HG03469 (cell line): ENCODE measurements at regions not wholly inside any gene's neighbourhood (a gene's known extent, or its start where the extent isn't known, plus 50 kb on each side); places are given as distances from the start of the nearest gene placed in this dataset.
"Not testable (repeated sequence)": the region's sequence is repeated elsewhere in the genome, so short reads cannot be mapped to it uniquely, and the experiment has no call there.

Experiments used
- ATAC-seq: cut with Tn5 transposase; IDR thresholded peaks from one replicate; pipeline ENCODE4 v1.9.1; 2021; ENCODE audit warnings: mild to moderate bottlenecking, moderate library complexity, moderate number of reproducible peaks; ENCODE audit not compliant: unreplicated experiment

- no peak for ATAC-seq
Measured at GRCh38 chr7:113331155-113331898, 213.0 kb upstream of the SMIM30 start.

- no peak for ATAC-seq
Measured at GRCh38 chr7:113321201-113321600, 202.8 kb upstream of the SMIM30 start.

- ATAC-seq, result no peak
Measured at GRCh38 chr7:113320419-113320818, 202.1 kb upstream of the SMIM30 start.

- ATAC-seq, result no peak
Measured at GRCh38 chr7:113314594-113314993, 196.2 kb upstream of the SMIM30 start.

GRCh38 chr7:113308399-113308798, 190.0 kb upstream of the SMIM30 start:
- no peak for ATAC-seq

- ATAC-seq, result no peak
Measured at GRCh38 chr7:113307147-113307546, 188.8 kb upstream of the SMIM30 start.

- no peak for ATAC-seq
Measured at GRCh38 chr7:113306302-113306701, 187.9 kb upstream of the SMIM30 start.

GRCh38 chr7:113304104-113304503, 185.8 kb upstream of the SMIM30 start:
- no peak for ATAC-seq

- not testable (repeated sequence) for ATAC-seq
Measured at GRCh38 chr7:113303388-113303787, 185.0 kb upstream of the SMIM30 start.

- ATAC-seq, result no peak
Measured at GRCh38 chr7:113301983-113302382, 183.6 kb upstream of the SMIM30 start.

GRCh38 chr7:113301141-113301540, 182.8 kb upstream of the SMIM30 start:
- no peak for ATAC-seq

- ATAC-seq, result no peak
Measured at GRCh38 chr7:113299748-113300147, 181.4 kb upstream of the SMIM30 start.

- no peak for ATAC-seq
Measured at GRCh38 chr7:113298501-113298900, 180.1 kb upstream of the SMIM30 start.

- ATAC-seq, result no peak
Measured at GRCh38 chr7:113294750-113295149, 176.4 kb upstream of the SMIM30 start.

- no peak for ATAC-seq
Measured at GRCh38 chr7:113292105-113292504, 173.8 kb upstream of the SMIM30 start.

GRCh38 chr7:113291058-113291457, 172.7 kb upstream of the SMIM30 start:
- no peak for ATAC-seq

GRCh38 chr7:113289140-113289740, 170.9 kb upstream of the SMIM30 start:
- ATAC-seq, result peak; percentile 67

GRCh38 chr7:113285411-113285810, 167.1 kb upstream of the SMIM30 start:
- no peak for ATAC-seq

GRCh38 chr7:113283861-113284260, 165.5 kb upstream of the SMIM30 start:
- no peak for ATAC-seq

GRCh38 chr7:113282875-113283274, 164.5 kb upstream of the SMIM30 start:
- ATAC-seq, result no peak

- no peak for ATAC-seq
Measured at GRCh38 chr7:113281223-113281622, 162.9 kb upstream of the SMIM30 start.

- ATAC-seq, result no peak
Measured at GRCh38 chr7:113279256-113279655, 160.9 kb upstream of the SMIM30 start.

- no peak for ATAC-seq
Measured at GRCh38 chr7:113270790-113271189, 152.4 kb upstream of the SMIM30 start.
